Activated gamma-delta T cell treated with Interleukin-2 at 50 U/mL for 16 hours (primary cell): ENCODE measurements at regions not wholly inside any gene's neighbourhood (a gene's known extent, or its start where the extent isn't known, plus 50 kb on each side); places are given as distances from the start of the nearest gene placed in this dataset.

Source experiments
- DNase-seq: peaks from one replicate; pipeline ENCODE4 v3.0.0-alpha.2; 2020

GRCh38 chr13:85278851-85279250 lies 520.4 kb downstream of the SLITRK6 start:
- no peak for DNase-seq

GRCh38 chr13:85277748-85278147 lies 521.5 kb downstream of the SLITRK6 start:
- DNase-seq: no peak

- no peak for DNase-seq
These were observed 532.4 kb downstream of the SLITRK6 start for GRCh38 chr13:85266771-85267170.

DNA sequence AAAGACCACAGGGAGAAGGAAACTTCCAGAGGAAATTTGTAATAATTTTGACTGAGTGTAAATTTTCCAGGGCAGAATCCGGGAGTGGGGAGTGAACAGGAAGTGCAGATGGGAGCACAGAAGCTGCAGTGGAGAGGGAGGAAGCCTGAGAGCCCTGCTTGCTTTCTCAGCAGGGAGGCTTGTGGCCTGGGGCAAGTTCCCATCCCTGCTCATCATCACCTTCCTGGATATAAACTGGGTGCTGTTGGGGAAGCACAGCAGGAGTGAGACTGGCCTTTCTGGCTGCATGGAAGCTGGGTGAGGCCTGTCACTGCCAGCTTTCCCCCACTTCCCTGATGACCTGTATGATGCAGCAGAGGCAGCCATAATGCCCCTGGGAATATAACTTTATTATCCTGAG lies 532.9 kb downstream of the SLITRK6 start:
- no peak for DNase-seq

DNA sequence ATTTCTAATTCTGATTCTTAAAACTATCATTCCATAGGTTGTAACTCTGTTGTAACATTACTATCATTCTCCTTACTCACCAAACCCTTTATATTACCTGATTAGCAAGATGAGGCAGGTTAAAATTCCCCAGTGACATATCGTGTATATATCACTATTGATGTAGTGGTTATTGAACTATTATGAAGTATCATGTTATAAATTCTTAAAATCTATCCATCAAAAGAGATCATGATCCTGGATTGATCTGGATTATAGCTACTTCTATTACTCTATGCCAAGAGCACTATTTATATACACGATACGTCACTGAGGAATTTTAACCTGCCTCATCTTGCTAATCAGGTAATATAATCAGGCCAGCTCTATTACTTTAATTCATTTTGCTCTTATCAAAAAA lies 533.9 kb downstream of the SLITRK6 start:
- DNase-seq: no peak

DNA sequence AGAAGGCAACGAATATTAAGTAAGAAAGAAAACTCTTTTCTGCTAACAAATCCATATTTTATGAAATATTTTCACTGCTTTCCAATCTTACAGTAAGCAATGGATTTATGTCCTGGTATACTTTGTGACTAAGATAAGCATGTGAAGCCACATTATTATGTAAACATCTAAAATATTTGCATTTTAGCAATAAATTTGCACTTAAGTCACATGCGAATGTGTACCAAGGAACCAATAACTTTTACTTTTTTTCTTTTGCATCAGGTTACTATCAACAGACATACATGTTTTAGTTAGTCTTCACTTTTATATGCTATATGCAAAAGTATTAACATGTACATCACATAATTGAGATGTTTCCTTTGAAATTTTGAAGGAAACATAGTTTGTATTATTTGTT lies 536.7 kb downstream of the SLITRK6 start:
- DNase-seq: no peak

DNA sequence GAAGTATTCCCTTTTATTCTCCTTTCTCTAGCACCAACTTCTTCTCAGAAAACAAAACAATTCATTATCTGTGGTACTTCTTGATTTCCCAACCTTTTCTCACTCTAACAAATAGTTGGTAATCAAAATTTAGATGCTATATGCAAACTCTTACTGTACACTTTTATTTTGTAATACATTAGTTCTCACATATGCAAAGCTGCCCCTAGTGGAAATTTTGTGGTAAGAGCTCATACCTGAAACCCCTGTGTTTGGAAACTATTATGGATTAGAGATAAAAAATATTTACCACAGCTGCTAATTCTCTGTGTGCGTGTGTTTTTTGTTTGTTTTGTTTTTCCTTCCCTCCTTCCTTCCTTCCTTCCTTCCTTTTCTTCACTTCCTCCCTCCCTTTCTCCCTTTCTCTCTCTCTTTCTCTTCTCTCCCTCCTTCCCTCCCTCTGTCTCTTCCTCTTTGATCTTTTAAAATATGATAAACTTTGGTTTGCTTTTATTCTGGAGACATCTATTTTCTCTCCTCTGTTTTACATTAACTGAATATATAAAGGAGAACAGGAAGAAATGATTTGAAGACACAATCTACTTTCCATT lies 537.4 kb downstream of the SLITRK6 start:
- no peak for DNase-seq

DNA sequence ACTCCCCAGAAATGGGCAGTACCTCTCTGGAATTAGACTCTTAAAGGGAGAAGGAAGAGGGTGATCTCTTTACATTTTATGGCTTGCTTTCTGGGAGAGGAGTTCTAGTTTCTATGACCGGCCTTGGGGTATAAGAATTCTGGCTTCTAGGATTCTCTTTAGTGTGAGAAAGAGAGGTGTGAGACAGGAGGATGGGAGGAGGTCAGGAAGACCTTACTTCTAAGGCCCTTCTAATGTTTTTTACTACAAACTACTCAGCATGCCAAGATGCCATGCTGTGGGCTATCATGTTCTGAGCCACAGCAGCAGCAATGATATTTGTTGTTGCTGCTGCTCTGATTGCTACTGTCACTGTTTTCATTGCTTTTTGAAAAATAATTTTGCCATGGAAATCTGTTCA lies 538.3 kb downstream of the SLITRK6 start:
- DNase-seq: no peak

GRCh38 chr13:85255978-85256377 lies 543.2 kb downstream of the SLITRK6 start:
- DNase-seq: no peak

GRCh38 chr13:85254641-85255040 lies 544.6 kb downstream of the SLITRK6 start:
- no peak for DNase-seq

- no peak for DNase-seq
These were observed 550.1 kb downstream of the SLITRK6 start for GRCh38 chr13:85249151-85249550.

GRCh38 chr13:85247780-85248179 lies 551.4 kb downstream of the SLITRK6 start:
- DNase-seq: no peak

- no peak for DNase-seq
These were observed 555.4 kb downstream of the SLITRK6 start for GRCh38 chr13:85243831-85244230.

GRCh38 chr13:85241060-85241459 lies 558.2 kb downstream of the SLITRK6 start:
- DNase-seq: no peak

- DNase-seq: no peak
These were observed 562.8 kb downstream of the SLITRK6 start for GRCh38 chr13:85236413-85236812.

DNA sequence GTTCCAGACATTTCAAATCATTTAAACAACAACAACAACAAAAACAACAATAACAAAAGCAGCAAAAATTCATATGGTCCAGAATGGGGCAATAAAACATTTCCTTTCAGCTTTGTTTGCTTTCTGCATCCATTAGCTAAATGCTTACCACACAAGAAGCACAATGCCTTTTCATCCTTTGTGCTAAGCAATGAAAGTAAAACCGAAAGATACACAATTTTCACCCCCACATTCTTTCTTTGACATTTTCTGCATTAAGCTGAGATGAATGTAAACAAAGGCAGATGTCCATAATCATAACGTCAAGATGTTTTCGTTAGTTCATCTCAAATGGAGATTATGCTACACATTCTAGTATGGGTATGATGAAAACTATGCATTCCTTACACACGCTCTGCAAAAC lies 568.5 kb downstream of the SLITRK6 start:
- no peak for DNase-seq

DNA sequence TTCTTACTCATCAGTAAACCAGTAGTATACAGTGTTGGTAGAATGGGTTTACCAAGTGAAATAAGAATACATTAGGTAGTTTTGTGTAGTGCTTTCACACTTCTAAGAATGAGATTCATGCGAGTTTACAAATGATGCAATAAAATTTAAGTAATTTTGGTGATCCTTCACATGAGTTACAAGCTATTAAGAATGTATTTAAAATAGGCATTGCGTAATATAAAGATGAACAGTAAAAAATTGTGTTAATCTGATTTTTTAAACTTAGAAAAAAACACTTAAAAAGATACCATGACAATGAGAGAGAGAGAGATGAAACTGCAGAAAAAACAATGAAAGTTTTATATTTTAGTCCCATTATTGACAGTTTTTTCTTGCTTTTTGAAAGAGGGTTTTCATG lies 570.5 kb downstream of the SLITRK6 start:
- no peak for DNase-seq

DNA sequence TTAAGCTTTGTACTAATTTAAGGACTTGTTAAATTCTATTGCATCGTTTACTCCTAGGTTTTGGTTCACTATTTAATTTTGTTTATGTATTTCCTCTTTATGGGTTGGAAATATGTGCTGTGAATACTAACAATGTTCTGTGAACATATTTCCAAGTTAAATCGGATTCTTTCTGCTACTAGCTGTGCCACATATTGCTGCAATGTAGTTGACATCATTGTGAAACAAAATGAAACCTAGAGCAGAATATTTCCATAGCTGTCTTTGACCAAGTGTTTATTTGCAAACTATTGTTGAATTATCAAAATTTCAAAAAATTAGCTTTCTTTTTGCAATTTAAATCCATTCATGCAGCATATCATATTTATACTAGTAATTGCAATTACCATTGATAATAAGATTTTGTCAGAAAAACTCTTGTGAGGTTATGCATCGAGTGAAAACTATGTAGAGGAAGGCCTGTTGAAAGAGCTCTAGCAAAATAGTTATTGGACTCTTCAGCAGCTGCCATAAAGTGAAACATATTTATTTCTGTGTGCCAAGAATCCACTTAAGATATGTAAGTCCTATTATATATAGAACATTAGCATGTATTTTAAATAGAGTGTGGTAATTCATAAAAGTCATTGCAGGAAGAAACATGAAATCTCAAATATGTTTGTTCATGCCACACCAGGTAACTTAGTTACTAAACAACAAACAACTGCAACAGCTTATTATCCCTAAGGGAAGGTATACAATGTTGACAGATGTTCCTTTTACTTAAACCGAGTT lies 575.1 kb downstream of the SLITRK6 start:
- no peak for DNase-seq

GRCh38 chr13:85216576-85216975 lies 582.6 kb downstream of the SLITRK6 start:
- DNase-seq: no peak

DNA sequence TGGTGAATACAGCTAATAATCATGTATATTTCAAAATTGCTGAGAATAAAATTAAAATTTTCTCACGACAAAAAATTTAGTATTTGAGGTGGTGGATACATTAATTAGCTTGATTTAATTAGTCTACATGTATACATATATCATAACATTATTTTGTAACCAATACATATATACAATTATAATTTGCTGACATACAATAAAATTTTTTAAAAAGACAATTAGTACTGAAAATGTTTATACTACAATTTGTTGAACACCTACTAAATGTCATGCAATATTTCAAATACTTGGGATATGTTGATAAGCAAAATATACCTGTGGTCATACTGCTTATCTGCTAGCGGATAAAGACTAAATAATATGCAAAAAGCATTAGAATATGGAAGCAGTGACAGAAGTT lies 586.5 kb downstream of the SLITRK6 start:
- DNase-seq: no peak

DNA sequence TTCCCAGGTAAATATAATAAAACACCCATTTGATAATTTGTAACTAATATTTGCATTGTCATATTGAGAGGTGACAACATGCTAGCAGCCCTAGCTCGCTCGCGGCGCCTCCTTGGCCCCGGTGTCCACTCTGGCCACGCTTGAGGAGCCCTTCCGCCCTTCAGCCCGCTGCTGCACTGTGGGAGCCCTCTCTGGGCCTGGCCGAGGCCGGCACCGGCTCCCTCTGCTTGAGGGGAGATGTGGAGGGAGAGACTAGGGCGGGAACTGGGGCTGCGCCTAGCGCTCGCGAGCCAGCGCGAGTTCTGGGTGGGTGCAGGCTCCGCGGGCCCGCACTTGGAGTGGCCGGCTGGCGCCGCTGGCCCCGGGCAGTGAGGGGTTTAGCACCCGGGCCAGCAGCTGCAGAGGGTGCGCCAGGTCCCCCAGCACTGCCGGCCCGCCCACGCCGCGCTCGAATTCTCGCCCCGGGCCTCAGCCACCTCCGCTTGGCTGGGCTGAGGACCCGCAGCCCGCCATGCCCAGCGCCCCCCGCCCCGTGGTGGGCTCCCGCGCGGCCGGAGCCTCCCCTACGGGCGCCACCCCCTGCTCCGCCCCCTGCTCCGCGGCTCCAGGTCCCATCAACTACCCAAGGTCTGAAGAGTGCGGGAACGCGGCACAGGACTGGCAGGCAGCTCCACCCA lies 594.4 kb downstream of the SLITRK6 start:
- no peak for DNase-seq

DNA sequence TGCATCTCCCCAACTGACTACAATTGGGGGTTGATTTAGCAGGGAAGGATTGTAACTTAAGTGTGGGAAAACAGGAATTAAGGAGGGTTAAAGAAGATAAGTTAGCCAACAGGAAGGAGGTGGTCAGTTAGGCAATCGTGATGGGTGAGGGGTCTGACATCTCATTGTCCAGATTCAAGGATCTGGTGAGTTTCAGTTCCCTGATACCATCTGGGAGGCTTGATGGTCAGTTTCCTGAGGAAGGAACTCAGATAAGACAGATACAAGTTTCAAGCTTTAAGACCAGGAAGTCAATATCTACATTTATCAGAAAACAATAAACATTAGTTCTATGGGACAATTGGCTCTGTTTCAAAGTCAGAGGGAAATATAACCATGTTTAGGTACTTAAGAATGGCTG lies 601.8 kb downstream of the SLITRK6 start:
- no peak for DNase-seq

DNA sequence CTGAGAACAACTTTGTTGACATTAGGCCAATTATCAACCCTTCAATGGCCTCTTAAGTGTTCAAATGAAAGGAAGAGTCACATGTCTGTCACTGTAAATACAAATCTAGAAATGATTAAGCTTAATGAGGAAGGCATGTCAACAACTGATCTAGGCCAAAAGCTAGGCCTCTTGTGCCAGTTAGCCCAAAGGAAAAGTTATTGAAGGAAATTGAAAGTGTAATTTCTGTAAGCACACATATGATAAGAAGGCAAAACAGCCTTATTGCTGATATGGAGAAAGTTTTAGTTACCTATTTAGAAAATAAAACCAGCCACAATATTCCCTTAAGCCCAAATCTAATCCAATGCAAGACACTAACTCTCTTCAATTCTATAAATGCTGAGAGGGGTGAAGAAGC lies 604.7 kb downstream of the SLITRK6 start:
- no peak for DNase-seq

- DNase-seq: no peak
These were observed 607.1 kb downstream of the SLITRK6 start for GRCh38 chr13:85191996-85192718.
